Pancreas (tissue), 10 donors: ENCODE measurements at regions not wholly inside any gene's neighbourhood (a gene's known extent, or its start where the extent isn't known, plus 50 kb on each side); places are given as distances from the start of the nearest gene placed in this dataset.

ENCODE experiments used
- ATAC-seq, 4 donors: fragments of 200-7000 bp; cut with Tn5 transposase; one replicate each; pipeline versions ENCODE4 v1.8.0 to v1.9.1; 2020; ENCODE audit warnings: mild to moderate bottlenecking in 4 of 4, moderate library complexity in 4 of 4
- DNase-seq, 6 donors: peaks; one replicate each; pipeline ENCODE4 v3.0.0-alpha.2; 2020
- FAIRE-seq: peaks from 2 replicates; lab custom pipeline; 2012; peaks lifted over from hg19 to GRCh38; lab: Jason Lieb, UNC
- H3K27ac ChIP-seq, 4 donors: fragments of 200-600 bp; sonication (generic); 1 replicate in 3 of 4; 2 replicates in 1 of 4; pipeline versions ENCODE4 v1.5.0 to v1.8.0; 2020
- H3K27me3 ChIP-seq, 4 donors: fragments of 200-600 bp; one replicate each; pipeline ENCODE4 v1.8.0; 2021
- H3K36me3 ChIP-seq, 3 donors: fragments of 200-600 bp; sonication (generic) in 1 of 3; one replicate each; pipeline versions ENCODE4 v1.5.0 to v1.8.0; 2020 to 2021
- H3K4me1 ChIP-seq, 3 donors: fragments of 200-600 bp; one replicate each; pipeline ENCODE4 v1.8.0; 2021
- H3K4me3 ChIP-seq, 4 donors: fragments of 200-600 bp; sonication (generic) in 2 of 4; one replicate each; pipeline versions ENCODE4 v1.5.0 to v1.8.0; 2020 to 2021
- H3K9me3 ChIP-seq, 4 donors: fragments of 200-600 bp; one replicate each; pipeline ENCODE4 v1.8.0; 2021
- WGBS, 2 donors: extraction: QIAGEN DNeasy Blood & Tissue Kit; methylation state at CpG; one replicate each; pipeline ENCODE4 v1.1.7; 2013; 5-methylcytosine and 5-hydroxymethylcytosine counted together
- intact Hi-C, 3 donors: fragments of 100-400 bp; cut with DNase I; formaldehyde crosslinking; loops; one replicate each; pipeline versions ENCODE4 v1.11.1 to v1.14.2; 2022
- TF ChIP-seq, protein P1 (sequence below), 4 donors: fragments of 200-600 bp; sonication (generic) in 3 of 4; IDR thresholded peaks; one replicate each; pipeline versions ENCODE4 v1.5.0 to v1.8.0; 2021; ENCODE audit warnings: antibody characterized with exemption in 4 of 4
- donor health status: healthy with polysubstance abuse.
- donor health status: DM: no; HTN: no; CAD: no; lungs with moderate emphysema.
- donor health status: DM: no; HTN: no; CAD: no.
- donor health status: control.
- donor health status: control.
- donor health status: Bipolar disorder and iron deficiency.
- donor health status: DM: yes; HTN: yes; CAD: no.
- donor health status: DM: no; HTN: no; CAD: no.
- donor health status: DM: no; HTN: no; CAD: no.
- donor health status: DM: yes; HTN: yes; CAD: no.

DNA sequence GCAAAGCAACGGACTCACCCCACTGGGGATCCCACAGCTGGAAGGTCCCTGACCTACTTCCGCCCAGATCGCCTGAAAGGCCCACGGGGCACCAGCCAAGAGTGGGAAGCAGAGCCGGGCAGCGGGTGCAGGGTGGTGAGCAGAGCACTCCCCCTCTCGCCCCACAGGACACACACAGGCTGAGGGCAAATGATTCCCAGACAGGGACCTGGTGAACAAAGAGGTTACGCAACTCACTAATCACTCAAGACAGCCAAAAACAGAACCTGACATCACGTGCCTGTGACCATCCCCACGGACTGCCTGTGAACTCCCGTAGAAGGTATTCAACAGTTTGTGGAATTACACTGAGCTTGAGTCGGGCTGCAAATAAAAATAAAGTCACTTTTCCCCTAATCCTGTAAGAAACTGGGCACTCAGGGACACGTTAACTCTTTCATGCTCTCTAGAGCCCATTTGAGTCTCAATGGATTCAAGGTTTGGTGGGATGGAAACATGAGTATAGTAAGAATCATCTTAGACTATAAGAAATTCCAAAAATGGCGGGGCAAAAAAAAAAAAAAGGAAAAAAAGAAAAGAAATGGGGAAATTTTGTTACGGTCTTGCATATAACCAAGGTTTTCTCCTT lies 396.1 kb downstream of the SOX9 start:
- DNase-seq: peak in 2 of 6 donors; percentile 35 to 61

DNA sequence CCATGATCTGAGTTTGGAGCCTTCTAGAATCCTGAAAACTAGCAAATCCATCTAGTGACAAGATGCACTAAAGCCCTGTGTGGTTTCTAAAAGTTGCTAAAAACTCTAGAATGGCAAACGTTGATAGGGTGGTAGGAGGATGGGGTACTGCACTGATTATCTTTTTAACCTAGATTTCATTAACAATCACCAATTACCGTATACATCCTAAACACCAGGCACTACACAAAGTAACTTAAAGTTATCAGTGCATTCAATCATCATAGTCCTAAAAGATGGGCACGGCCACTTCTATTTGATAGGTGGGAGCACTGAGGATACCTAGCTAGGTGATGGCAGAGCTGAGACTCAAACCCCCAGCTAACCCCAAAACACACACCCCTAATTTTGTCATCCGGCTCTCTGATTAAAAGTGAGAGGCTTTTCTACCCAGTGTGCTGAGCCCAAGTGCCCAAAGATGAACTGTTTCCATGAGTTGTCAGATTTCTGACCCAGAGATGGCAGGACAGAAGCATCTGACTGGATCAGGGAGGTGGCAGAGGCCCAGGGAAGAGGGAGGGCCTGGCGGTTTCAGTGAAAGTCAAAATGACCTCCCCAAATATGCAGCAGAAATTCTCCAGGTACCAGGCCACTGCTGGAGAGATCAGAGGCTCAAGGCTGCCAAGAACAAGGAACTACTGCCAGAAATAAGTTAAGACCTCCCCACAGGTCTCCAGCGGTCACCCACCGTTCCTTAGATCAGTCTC lies 396.8 kb downstream of the SOX9 start:
- intact Hi-C loops: loop anchor here in 1 of 3 donors (10.0 kb wide), 1 partner anchor 93 kb away; no protein-coding TSS in a partner anchor
- no peak overlapping the region for H3K4me3 ChIP-seq
- no peaks in the 10 kb centered on the region for H3K36me3 ChIP-seq
- H3K27ac ChIP-seq: peak overlapping the region; percentile 66 to 94 (median 88)
- FAIRE-seq (no peak), DNase-seq (peak in 1 of 6 donors; percentile 32), ATAC-seq (peak in 3 of 4 donors; percentile 1 to 18 (median 6))
- no peaks in the 10 kb centered on the region for H3K9me3 ChIP-seq
- WGBS, 2 donors: 27 to 30% methylated on average over 7 of the region's 7 CpGs
- TF ChIP-seq, protein P1, sequence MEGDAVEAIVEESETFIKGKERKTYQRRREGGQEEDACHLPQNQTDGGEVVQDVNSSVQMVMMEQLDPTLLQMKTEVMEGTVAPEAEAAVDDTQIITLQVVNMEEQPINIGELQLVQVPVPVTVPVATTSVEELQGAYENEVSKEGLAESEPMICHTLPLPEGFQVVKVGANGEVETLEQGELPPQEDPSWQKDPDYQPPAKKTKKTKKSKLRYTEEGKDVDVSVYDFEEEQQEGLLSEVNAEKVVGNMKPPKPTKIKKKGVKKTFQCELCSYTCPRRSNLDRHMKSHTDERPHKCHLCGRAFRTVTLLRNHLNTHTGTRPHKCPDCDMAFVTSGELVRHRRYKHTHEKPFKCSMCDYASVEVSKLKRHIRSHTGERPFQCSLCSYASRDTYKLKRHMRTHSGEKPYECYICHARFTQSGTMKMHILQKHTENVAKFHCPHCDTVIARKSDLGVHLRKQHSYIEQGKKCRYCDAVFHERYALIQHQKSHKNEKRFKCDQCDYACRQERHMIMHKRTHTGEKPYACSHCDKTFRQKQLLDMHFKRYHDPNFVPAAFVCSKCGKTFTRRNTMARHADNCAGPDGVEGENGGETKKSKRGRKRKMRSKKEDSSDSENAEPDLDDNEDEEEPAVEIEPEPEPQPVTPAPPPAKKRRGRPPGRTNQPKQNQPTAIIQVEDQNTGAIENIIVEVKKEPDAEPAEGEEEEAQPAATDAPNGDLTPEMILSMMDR (IDR thresholded peaks at IDR 0.05): no peak
- H3K4me1 ChIP-seq: peaks cover 51 to 58% (median 55%) of the 10 kb centered on the region in 3 donors
- no peaks in the 10 kb centered on the region for H3K27me3 ChIP-seq

More for the DNA sequence above, 396.1 kb downstream of the SOX9 start:
- TF ChIP-seq, protein P1 (IDR thresholded peaks at IDR 0.05): no peak
- no peaks in the 10 kb centered on the region for H3K36me3 ChIP-seq
- H3K27me3 ChIP-seq: no peaks in the 10 kb centered on the region
- 57 to 60% methylated on average over 15 of the region's 15 CpGs for WGBS, 2 donors
- intact Hi-C loops: loop anchor here in 1 of 3 donors (10.0 kb wide), 1 partner anchor 92 kb away; no protein-coding TSS in a partner anchor
- ATAC-seq (peak in 1 of 4 donors; percentile 2), FAIRE-seq (no peak)
- H3K27ac ChIP-seq: peak overlapping the region; percentile 7 to 94 (median 74)
- H3K9me3 ChIP-seq: no peaks in the 10 kb centered on the region
- H3K4me1 ChIP-seq: peaks cover 51 to 58% (median 55%) of the 10 kb centered on the region in 3 donors
- no peak overlapping the region for H3K4me3 ChIP-seq

DNA sequence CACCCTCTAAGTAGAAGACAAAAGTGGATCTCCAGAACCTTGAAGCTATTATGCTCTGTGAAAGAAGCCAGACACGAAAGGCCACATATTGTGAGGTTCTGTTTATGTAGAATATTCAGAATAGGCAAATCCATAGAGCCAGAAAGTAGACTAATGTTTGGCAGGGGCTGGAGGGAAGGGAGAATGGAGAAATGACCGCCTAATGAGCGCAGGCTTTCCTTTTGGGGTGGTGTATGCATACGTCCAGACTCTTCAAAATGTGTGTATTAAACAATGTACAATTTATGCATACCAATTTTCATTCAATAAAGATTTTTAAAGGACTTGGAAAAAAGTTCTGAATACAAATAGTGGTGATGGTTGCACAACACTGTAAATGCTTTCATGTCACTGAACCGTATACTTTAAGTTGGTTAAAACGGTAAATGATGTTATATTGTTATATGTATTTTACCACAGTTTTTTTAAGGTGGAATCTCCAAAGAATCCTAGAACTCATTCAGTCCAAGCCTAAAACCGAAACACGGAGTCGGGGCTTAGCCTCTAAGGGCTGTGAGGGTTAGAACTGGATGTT lies 397.4 kb downstream of the SOX9 start:
- WGBS, 2 donors: 24 to 25% methylated on average over 9 of the region's 9 CpGs
- no peaks in the 10 kb centered on the region for H3K9me3 ChIP-seq
- H3K4me1 ChIP-seq: peaks cover 51 to 58% (median 55%) of the 10 kb centered on the region in 3 donors
- intact Hi-C loops: loop anchor here in 1 of 3 donors (10.0 kb wide), 1 partner anchor 93 kb away; no protein-coding TSS in a partner anchor
- no peak for DNase-seq
- no peak for FAIRE-seq
- no peak overlapping the region for H3K4me3 ChIP-seq
- peak in 1 of 4 donors; percentile 1 for ATAC-seq
- peak overlapping the region; percentile 66 to 94 (median 88) for H3K27ac ChIP-seq
- H3K36me3 ChIP-seq: no peaks in the 10 kb centered on the region
- H3K27me3 ChIP-seq: no peaks in the 10 kb centered on the region
- TF ChIP-seq, protein P1 (IDR thresholded peaks at IDR 0.05): no peak

DNA sequence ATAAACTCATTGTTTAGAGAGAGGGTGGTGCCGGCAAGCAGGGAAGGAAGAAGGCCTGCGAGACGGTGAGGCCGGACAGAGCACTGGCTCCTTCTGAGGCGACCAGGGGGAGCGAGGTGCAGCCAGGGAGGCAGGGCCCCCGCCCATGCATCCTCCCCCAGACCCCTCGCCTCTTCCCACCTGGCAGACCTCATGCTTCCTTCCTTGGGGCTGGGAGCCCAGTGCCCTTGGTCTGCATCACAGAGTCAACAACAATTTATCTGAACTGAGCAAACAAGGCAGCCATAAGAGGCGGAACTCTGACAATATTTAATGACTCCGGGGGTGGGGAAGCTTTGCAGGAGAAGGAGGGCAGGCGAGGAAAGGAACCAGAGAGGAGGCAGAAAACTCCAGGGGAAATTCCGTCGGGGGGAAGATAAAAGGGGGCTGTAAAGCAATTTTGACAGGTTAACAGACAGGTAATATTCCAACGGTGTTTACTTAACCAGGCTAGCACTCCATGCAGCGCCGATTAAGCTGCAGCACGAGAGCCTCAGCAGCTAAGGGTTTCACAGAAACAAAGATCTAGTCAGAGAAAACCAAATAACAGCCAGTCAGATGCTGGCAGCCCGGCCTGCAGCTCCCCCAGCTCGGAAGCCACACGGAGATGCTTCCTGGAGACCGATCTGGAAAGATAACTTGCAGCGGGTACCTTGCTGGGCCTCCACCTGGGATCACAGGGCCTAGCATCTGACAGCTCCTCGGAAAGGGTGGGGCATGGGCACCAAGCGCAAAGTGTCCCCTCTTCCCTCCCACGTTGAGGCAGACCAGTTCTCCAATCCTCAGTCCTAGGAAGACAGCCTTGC lies 398.2 kb downstream of the SOX9 start:
- Histone ChIP-seq H3K27me3 (no peaks in the 10 kb centered on the region), H3K27ac (peak overlapping the region; percentile 66 to 94 (median 88)), H3K36me3 (no peaks in the 10 kb centered on the region), H3K9me3 (no peaks in the 10 kb centered on the region), H3K4me3 (peak overlapping the region in 2 of 4 donors; percentile 6 to 17), H3K4me1 (peaks cover 51 to 58% (median 55%) of the 10 kb centered on the region in 3 donors)
- FAIRE-seq: no peak
- peak; percentile 84 to 92 (median 88) for ATAC-seq
- peak; percentile 72 to 88 (median 86) for DNase-seq
- WGBS, 2 donors: 7% methylated on average over 25 of the region's 25 CpGs
- intact Hi-C loops: loop anchor here in 1 of 3 donors (10.0 kb wide), 1 partner anchor 94 kb away; no protein-coding TSS in a partner anchor
- TF ChIP-seq, protein P1 (IDR thresholded peaks at IDR 0.05): no peak
